GM23248 (cell line): ENCODE measurements at regions not wholly inside any gene's neighbourhood (a gene's known extent, or its start where the extent isn't known, plus 50 kb on each side); places are given as distances from the start of the nearest gene placed in this dataset.

Experiments
- EZH2 ChIP-seq: fragments of 200-600 bp; sonication (generic); IDR thresholded peaks from 2 replicates; pipeline ENCODE4 v1.6.1; 2018; ENCODE audit warnings: antibody characterized with exemption, mild to moderate bottlenecking; ENCODE audit not compliant: insufficient read depth, poor library complexity, severe bottlenecking
- EZH2phosphoT487 ChIP-seq: fragments of 200-600 bp; sonication (generic); IDR thresholded peaks from 2 replicates; pipeline ENCODE4 v1.6.1; 2018; ENCODE audit warnings: antibody characterized with exemption, moderate library complexity, mild to moderate bottlenecking, low read depth; ENCODE audit not compliant: insufficient read depth

DNA sequence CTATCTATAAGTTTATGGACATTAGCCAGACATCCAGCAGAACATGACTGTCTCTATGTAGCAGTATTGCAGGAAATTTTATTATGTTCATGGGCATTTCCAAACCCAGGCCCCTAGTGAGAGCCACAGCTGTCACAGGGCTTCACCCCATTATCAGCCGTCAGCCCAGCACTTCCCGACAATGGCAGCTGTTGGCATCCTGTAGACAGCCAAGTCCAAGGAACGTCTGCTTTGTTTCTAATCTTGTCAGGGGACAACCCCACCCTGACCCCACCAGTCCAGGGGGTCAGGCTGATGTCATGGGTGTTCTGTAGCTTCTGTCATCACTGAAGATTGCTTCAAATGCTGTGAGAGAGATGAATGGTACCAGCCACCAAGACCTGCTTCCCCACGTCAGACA is 565.3 kb upstream of the BRINP1 start:
- no peak for TF ChIP-seq EZH2
- no peak for TF ChIP-seq EZH2phosphoT487
